HG02588 (cell line): ENCODE measurements at regions not wholly inside any gene's neighbourhood (a gene's known extent, or its start where the extent isn't known, plus 50 kb on each side); places are given as distances from the start of the nearest gene placed in this dataset.

Experiments used
- ATAC-seq: cut with Tn5 transposase; IDR thresholded peaks from one replicate; pipeline ENCODE4 v1.9.1; 2021; ENCODE audit warnings: mild to moderate bottlenecking, moderate library complexity; ENCODE audit not compliant: unreplicated experiment

DNA sequence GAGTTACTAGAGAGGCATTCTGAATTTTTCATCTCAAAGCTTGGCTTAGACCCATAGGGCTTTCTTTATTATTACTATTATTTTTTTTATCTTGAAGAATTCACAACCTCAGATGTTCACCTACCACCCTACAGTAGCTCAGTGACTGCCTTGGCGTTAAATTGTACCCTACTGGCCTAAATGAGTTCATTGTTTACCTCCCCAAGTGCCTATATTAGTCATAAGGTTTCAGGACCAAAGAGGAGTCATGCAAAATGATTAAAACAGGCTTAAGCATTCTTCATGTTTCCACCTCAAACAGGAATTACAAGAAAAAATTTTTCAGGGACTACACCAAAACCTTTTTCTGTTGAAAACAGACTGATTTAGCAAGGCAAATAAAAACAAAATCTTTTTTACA, 751.5 kb downstream of the SQOR start:
- ATAC-seq: no peak

GRCh38 chr15:46389739-46390138, 754.9 kb downstream of the SQOR start:
- no peak for ATAC-seq

DNA sequence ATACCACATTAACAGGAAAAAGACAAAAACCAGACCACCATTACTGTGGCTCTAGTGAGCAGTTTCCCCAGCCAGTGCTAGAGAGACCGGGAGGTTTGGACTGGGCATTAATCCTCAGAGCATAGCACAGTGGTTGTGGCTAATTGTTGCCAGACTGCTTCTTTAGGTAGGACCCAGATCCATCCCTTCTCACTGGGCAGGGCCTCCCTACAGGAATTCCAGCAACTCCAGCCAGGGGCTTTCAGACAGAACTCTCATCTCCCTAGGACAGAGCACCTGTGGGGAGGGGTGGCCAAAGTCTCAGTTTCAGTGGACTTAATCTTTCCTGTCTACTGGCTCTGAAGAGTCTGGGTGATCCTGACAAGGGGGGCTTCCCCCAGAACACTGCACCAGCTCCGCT, 759.6 kb downstream of the SQOR start:
- ATAC-seq: no peak

GRCh38 chr15:46408312-46408711, 773.5 kb downstream of the SQOR start:
- ATAC-seq: no peak

DNA sequence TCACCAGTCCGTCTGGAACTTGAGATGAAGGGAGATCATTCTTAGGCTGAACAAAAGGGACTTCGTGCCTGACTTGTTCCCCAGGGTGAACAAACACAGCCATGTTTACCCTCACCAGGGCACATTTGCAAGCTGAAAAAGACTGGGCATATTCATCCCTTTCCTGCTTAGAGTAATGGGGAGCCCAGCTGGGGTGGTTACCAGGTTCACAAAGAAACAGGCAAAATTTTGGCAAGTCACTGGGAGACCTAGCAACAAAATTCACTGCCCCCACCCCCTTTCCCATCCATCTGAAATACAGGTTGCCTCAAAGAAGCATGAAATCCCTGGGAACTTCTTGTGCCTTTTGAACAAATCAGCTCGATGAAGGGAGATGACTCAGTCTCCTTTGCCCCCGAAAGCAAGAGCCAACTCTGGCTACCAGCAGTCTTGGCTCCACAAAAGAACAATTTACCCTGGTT, 775.0 kb downstream of the SQOR start:
- ATAC-seq: no peak

DNA sequence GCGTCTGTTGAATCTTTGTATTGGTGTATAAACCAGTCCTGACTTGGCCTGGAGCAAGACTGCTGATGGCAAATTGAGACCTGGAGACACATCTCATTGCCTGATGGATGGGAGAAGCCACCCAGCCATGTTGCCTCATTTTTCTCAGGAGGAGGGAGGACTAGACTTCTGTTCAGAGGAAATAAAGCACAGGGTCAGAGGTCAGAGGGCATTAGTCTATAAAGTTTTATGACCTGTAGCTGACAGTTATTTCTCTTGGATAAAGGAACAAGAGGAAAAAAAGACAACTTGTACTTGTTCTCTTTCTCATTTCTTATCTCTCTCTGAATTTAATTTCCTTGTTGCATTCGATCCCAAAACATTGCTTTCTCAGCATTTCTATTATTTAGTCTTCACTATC, 775.9 kb downstream of the SQOR start:
- ATAC-seq: no peak

DNA sequence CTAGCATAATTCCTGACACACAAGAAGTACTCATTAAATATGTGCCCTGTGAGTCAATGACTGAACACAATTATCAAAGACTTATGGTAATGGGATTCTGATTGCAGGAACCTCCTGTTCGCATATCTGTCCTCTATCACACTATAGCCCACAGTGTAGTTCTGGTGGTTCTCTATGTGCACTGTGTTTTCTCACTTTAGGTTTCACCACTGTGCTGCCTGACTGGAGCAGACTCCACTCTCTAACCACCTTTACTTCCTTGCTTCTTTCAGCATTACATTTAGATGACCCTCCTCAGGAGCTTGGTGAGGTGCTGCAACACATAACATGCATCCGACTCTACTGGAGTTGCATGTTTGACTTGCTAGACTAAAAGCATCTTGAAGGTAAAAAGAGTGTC, 777.1 kb downstream of the SQOR start:
- no peak for ATAC-seq

DNA sequence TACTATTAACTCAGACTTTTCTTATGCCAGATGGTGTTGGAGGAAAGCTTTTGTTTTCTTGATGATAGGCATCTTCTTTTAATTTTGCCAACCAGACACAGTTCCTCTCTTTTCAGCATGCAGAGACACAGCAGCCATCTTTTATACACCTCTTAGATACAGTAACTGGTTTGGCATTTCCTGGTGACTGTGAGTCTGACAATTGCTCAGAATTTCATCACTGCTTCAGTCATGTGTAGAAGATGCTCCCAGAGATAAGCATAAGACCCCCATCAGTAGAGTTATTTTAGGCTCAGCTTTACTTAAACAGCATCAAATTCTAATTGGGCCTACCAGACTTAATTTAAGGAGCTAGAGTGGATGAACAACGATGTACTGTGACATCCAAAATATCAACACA, 779.0 kb downstream of the SQOR start:
- ATAC-seq: no peak

- ATAC-seq: no peak
Observed at GRCh38 chr15:46416544-46416943, 781.7 kb downstream of the SQOR start.

DNA sequence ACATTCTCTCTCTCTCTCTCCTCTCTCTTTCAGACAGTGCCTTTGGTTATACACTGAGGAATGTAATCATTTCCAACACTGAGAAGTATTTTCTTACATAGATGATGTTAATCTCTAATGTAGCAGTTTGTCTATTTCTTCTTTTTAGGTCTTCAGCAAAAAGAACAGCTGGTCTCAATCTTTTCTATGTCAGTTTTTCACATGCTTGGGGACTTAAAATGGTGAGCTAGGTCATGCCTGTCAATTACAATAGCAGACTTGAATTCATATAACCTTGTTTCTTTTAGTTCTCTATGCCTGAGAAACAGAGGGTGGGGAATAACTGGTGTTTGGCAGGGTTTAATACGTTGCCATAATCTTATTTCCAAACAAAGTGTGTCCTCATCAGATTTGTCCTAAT, 786.2 kb downstream of the SQOR start:
- ATAC-seq: no peak

DNA sequence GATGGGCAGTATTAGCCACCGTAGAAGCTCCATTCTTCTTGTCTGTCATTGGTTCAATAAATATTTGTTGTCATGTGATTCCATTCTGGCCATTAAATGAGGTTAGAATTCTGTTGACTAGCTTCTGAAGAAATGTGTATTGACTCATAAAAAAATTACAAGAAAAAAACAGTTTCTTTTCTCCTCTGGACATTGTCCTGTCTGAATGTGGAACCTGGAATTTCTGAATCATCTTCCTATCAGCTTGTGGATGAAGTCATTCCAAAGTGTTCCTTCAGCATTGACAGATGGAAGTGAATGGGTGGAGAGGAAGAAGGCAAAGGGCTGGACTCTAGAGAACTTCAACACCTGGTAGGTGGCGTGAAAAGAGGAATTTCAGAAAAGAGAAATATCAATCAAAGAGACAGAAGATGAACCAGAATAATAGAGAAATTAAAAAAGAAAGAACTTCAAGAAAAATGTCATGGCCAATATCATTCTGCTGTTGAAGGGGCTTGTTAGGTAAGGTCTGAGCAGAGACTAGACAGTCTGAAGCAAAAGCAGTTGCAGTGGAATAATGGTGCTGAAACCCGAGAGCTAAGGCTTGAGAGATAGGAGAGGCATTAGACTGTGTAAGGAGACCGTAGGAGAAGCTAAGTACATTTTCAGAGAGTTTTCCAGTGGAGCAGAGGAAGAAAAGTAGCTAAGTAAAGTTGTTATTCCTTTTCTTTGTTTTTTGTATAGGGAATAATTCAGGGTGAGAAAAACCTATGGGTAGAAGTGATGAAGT, 806.6 kb downstream of the SQOR start:
- ATAC-seq: no peak

- no peak for ATAC-seq
Observed at GRCh38 chr15:46442184-46442583, 807.4 kb downstream of the SQOR start.

GRCh38 chr15:46442901-46443590, 808.2 kb downstream of the SQOR start:
- ATAC-seq: no peak

GRCh38 chr15:46450112-46450809, 815.4 kb downstream of the SQOR start:
- ATAC-seq: no peak

- no peak for ATAC-seq
Observed at GRCh38 chr15:46450810-46451182, 816.0 kb downstream of the SQOR start.

- ATAC-seq: no peak
Observed at GRCh38 chr15:46452297-46452820, 817.5 kb downstream of the SQOR start.

GRCh38 chr15:46456456-46456855, 821.6 kb downstream of the SQOR start:
- ATAC-seq: no peak

DNA sequence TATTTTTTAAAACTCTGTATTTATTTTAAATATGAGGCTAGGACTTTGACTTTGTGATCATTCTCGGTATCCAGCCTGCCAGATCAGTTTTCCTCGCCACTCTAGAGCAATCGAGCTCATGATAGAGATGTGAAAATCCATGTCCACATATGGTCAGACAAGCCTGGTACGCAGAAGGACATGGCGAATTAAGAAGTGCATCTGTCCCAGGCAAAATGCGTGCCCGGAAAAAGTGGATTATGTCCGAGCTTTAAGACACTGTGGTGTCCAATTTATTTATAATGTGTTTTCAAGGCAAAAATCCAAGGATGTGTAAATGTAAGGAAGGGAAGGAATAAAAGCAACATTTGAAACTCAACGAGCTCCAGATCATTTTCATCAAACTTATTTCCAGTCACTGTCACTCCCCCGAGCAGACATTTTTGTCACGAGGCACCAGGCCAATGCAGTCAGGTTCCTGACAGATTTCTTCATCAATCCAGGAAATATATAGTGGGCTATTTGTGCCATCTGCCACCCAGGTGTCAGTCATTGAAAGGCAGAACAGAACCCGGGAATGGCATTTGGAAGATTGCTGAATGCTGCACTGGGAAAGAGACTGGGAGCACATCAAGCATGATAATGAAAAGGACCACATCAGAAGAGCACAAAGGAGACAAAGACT, 825.7 kb downstream of the SQOR start:
- ATAC-seq: no peak

- no peak for ATAC-seq
Observed at GRCh38 chr15:46461416-46461815, 826.6 kb downstream of the SQOR start.

DNA sequence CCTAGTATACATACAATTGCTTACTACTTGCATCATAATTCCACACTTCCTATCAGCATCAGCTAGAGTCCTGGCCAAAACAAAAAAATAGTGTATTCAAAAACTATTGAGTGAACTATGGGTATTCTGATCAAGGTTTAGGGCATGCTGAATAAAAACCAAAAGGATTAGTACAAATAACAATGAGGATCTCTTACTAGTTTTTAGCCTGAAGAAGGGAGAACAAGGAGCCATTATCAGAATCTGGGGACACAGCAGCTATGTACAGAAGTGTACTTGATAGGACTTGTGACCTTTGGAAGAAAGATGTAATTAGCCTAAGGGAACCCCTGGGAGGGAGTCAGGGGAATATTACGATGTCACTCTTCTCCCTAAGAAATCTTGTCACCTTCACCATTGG, 832.2 kb downstream of the SQOR start:
- no peak for ATAC-seq

GRCh38 chr15:46471096-46471495, 836.3 kb downstream of the SQOR start:
- no peak for ATAC-seq
